HG02642 (cell line): ENCODE measurements at regions not wholly inside any gene's neighbourhood (a gene's known extent, or its start where the extent isn't known, plus 50 kb on each side); places are given as distances from the start of the nearest gene placed in this dataset.
"Not testable (repeated sequence)": the region's sequence is repeated elsewhere in the genome, so short reads cannot be mapped to it uniquely, and the experiment has no call there.

Source experiments
- ATAC-seq: cut with Tn5 transposase; IDR thresholded peaks from one replicate; pipeline ENCODE4 v1.9.1; 2021; ENCODE audit warnings: mild to moderate bottlenecking; ENCODE audit not compliant: unreplicated experiment, poor library complexity

- peak; percentile 38 for ATAC-seq
These were observed 459.3 kb upstream of the MEF2C start for GRCh38 chr5:89342106-89342876.

- no peak for ATAC-seq
These were observed 456.0 kb upstream of the MEF2C start for GRCh38 chr5:89338935-89339334.

DNA sequence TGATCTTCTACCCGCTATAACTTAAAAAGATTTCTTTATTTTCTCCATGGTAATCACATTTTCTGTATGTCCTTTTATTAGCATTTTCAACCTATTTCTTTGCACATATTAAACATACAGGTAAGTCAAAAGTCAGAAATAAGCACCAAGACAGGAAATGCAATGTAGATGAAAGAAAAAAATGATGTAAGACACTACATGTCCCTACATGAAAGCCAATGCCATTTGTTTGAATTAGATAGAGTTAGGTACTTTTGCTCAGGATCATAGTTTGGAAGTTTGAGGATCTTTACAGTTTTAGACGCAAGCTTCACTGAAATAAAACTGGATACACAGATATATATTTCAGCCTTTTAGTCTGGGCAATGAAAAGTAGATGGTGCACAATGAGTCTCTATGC is 453.1 kb upstream of the MEF2C start:
- no peak for ATAC-seq

DNA sequence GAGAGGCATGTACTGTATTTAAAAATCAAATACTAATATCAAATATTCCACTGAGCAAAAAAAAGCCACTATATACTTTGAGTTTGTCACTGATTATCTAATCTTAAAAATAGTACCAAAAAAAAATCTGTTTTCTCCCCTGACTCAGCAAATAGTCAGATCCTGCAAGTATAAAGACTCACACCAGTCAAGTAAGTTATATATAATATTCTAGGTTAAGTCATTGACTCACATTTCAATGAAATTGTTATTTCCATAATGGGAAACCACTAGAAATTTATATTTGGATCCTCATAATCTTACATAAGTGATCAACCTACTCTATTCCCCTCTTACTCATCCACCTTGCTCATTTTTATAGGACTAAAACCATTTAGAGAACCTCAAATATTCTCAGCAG is 447.2 kb upstream of the MEF2C start:
- ATAC-seq: no peak

GRCh38 chr5:89327608-89328007 is 444.6 kb upstream of the MEF2C start:
- no peak for ATAC-seq

DNA sequence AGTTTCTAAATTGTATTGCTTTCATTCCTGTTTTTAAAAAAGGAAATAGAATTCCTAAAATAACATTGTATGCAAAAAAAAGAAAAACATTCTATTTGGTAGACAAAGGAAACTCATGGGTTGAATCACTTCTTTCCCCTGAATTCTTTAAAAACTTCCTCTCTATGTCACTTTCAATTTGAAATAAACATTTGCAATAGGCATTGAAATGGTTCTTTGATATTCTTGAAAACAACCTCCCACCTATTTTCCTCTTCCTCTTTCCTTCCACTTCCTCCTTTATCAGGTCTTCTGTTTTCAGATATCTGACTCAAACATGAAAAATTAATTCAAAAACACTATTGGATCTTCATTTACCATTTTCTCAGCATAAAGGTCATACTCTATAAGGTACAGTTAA is 442.0 kb upstream of the MEF2C start:
- no peak for ATAC-seq

DNA sequence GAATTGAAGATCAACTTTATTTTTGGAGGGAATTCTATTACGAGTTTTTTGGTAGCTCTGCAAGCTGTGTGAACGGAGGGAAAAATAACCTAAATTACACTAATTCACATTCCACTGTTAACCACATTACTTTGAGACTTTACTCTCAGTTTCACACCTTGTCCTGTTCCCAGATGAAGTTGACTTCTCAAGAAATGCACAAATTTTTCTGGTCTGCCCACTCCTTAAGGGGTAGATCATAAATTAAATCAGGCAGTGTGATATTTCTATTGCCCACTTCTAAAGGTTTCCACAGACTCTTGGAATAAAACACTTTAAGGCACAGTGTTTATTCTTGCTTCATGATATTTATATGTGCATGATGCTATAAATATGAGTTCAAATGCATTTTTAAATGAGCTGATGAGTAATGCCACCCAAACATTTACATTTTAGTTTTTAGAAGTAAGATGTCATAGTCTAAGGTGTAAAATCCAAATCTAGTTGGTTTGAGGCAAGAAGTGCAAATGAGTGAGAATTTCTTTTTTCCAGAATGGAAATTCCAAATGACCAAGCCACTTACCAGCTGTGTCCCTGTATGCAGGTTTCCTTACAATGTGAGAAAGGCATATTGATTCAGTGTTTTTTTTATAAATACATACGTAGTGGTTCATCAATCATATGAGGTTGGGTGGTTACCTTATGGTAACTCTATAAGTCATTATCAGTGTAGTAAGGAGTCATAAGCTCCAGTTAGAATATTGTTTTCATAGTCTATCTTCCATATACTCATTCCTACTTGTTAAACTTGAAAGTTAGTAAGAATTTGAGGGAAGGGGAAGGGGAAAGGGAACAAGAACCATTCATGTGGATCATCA is 437.7 kb upstream of the MEF2C start:
- no peak for ATAC-seq

- ATAC-seq: not testable (repeated sequence)
These were observed 434.9 kb upstream of the MEF2C start for GRCh38 chr5:89317838-89318237.

GRCh38 chr5:89315286-89316100 is 432.5 kb upstream of the MEF2C start:
- no peak for ATAC-seq

DNA sequence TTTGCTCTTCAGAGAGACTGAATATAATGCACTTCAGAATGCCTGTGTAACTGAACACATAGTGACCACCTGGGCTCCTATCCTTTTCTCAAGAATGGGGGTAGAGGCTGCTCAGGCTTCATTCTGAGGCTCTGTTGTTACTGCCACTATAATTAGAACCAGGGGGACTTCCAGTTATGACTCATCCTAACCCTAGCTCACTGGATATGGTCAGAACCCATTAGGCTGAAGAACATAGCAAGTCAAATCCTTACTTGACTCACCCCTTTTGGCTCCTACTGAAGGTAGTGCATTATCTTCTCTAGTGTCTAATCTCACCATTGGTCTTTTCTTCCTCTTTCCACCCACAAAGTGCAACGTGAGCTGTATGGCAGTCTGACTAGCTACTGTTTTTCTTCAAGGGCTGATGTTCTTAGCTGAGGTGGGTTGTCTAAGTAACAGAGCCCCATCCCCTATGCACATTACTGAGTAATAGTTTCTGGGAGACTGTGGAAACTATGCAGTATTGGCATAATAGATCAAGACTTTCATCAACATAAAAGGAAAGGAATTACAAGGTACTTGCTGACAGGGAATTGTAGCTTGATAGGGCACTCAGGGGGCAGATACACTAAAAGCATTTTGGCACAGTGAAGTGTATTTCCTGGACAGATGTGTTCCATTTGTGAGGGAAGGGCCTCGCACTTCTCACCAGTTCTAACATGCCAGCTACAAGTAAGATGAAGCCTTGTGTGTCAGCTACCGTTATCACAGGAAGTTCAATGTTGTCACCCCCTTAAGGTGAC is 431.0 kb upstream of the MEF2C start:
- peak; percentile 95 for ATAC-seq

DNA sequence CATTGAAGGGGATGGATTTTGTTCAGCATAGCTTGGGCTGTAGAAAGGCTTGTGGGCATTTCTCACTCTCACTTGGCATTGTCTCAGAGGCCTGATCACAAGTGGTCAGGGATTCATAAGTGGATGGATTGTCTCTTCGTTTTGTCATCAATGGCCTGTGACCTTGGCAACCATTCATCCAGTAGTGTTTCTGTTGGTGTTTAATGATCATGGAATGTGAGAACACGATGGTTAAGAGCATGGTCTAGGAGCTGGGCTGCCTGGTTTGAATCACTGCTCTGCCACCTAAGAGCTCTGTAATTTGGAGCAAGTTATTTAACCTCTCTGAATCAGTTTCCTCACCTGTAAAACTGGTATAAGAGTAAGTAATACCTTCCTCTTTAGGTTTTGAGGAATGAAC is 430.1 kb upstream of the MEF2C start:
- peak; percentile 2 for ATAC-seq

DNA sequence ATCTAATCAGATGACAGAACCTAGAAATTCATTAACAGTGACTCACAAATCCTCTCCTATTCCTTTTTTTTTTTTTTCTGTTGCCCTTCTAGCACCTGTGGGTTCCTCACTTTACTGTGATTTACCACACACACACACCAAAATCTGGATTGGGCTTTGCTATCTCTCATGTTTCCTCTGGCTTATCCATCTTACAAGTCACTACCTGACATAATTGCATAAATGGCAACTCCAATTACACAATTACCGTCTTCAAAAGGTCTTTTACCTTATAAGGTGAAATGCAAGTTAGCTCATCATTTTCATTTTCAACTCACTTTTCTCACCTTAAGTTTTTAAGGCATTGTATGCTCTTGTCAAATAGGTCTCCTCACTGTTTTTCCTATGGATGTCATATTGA is 426.3 kb upstream of the MEF2C start:
- ATAC-seq: no peak

GRCh38 chr5:89308606-89309040 is 425.6 kb upstream of the MEF2C start:
- peak; percentile 93 for ATAC-seq

DNA sequence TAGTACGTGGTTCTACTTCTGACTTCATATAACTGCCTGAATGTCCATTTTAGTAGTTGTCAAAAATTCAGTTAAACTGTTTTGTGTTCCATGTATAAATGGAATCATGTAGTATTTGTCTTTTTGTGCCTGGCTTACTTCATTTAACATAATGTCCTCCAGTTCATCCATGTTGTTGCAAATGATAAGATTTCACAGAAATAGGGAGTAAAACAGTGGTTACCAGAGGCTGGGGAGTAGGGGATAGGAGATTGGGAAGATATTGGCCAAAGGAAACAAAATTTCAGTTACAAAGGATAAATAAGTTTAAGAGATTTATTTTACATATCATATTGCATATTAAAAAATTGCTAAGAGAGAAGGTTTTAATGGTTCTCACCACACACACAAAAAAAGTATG is 425.0 kb upstream of the MEF2C start:
- ATAC-seq: no peak

- not testable (repeated sequence) for ATAC-seq
These were observed 424.2 kb upstream of the MEF2C start for GRCh38 chr5:89307141-89307540.

DNA sequence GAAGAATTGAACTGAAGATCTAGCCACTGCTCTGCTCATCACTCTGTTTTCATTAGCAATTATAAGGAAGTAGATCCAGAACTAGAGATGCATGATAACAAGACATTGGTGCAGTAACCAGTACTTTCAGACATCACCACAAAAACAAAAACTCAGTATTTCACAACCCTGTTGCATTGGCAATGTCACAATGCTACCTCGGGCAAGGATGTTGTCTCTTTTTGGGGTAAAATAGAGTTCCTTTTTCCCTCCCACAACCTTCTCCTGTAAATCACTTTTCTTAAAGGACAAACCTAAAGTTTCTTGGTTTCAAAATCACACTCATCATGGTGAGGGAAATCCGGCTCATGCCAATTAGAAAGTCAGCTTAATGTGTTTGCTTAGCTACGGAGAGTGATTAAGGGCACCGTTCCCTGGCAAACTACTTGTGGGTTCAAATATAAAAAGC is 420.1 kb upstream of the MEF2C start:
- peak; percentile 57 for ATAC-seq

DNA sequence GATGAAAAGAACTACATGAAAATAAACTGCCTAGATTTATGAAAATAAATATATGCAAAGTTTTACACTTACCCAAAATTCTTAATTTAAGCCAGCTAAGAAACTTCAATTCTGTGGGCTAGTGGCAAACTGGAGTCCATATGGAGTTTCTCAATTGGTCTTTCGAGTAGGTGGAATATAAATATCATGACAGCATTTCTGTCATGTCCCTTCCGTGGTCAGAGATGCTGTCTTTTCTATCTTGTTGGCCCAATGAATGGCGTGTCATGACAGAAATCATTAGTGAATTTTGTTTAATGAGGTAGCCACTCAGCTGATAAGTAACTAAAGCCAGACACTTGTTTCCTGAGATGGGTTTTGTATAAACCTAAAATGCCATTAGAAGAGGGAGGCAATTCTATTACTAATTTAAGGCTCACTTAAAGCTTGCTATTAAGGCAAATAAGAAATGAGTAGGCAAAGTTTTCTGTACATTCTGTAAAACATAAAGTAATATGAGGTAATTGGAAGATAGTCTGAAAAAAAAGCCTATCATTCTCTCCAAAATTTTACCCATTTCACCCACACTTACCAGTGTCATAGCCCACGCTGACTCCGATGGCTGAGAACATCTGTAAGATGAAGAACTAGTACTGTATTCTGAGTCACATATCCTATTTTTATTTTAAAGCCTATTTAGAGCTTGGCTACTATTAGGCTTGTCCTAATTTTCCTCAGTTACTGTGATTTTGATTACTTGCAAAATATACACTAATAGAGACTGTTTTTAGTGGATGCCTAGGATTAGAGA is 419.3 kb upstream of the MEF2C start:
- ATAC-seq: peak; percentile 41

- ATAC-seq: peak; percentile 82
These were observed 418.5 kb upstream of the MEF2C start for GRCh38 chr5:89301321-89302025.
